IMR-90 (cell line): ENCODE measurements at regions not wholly inside any gene's neighbourhood (a gene's known extent, or its start where the extent isn't known, plus 50 kb on each side); places are given as distances from the start of the nearest gene placed in this dataset.

Experiments
- ATAC-seq: fragments of 200-7000 bp; cut with Tn5 transposase; 2 replicates; pipeline ENCODE4 v1.9.1; 2020; ENCODE audit warnings: low read depth, mild to moderate bottlenecking, moderate library complexity
- BruUV-seq: library from RNA; stranded (reverse); fragments of 400-500 nt; replicated peaks from 2 replicates; lab custom pipeline; 2021; lab: Mats Ljungman, UMichigan
- CTCF ChIA-PET: fragments of 300-600 bp; formaldehyde crosslinking; extraction: SDS; loops from one replicate; lab custom pipeline; 2021; ENCODE audit warnings: antibody characterized with exemption; lab: Yijun Ruan, JAX
- POLR2A ChIA-PET: fragments of 300-600 bp; sonication (Branson Sonifier 250); formaldehyde crosslinking; loops from one replicate; lab custom pipeline; 2022; ENCODE audit warnings: antibody characterized with exemption; ENCODE audit not compliant: unreplicated experiment; lab: Charles Lee
- DNase-seq: peaks from one replicate; pipeline ENCODE4 v3.0.0; 2013
- H2AFZ ChIP-seq: replicated peaks from 2 replicates; pipeline ENCODE3; 2013; ENCODE audit warnings: low read length, mild to moderate bottlenecking; ENCODE audit not compliant: poor library complexity
- H2AK5ac ChIP-seq: 2 replicates; pipeline ENCODE4 v1.6.1; 2013; ENCODE audit warnings: low read depth, low read length, inconsistent platforms
- H2AK9ac ChIP-seq: replicated peaks from 2 replicates; pipeline ENCODE3; 2013; ENCODE audit warnings: mild to moderate bottlenecking, low read depth, low read length, moderate library complexity; ENCODE audit not compliant: poor library complexity
- H2BK120ac ChIP-seq: 2 replicates; pipeline ENCODE4 v1.6.1; 2013; ENCODE audit warnings: low read depth, low read length, inconsistent platforms
- H2BK15ac ChIP-seq: 3 replicates; pipeline ENCODE4 v1.6.1; 2013; ENCODE audit warnings: low read depth, low read length, inconsistent platforms
- H2BK20ac ChIP-seq: 2 replicates; pipeline ENCODE4 v1.6.1; 2013; ENCODE audit warnings: low read depth, mild to moderate bottlenecking, inconsistent platforms, low read length, moderate library complexity
- H2BK5ac ChIP-seq: 2 replicates; pipeline ENCODE4 v1.6.1; 2013; ENCODE audit warnings: mild to moderate bottlenecking, low read depth, low read length, inconsistent platforms; ENCODE audit not compliant: poor library complexity, severe bottlenecking
- H3K14ac ChIP-seq: replicated peaks from 2 replicates; pipeline ENCODE4 v1.6.1; 2013; ENCODE audit warnings: low read depth, low read length, inconsistent platforms
- H3K18ac ChIP-seq: 2 replicates; pipeline ENCODE4 v1.6.1; 2013; ENCODE audit warnings: low read depth, low read length, control low read depth
- H3K23ac ChIP-seq: 2 replicates; pipeline ENCODE4 v1.6.1; 2013; ENCODE audit warnings: low read depth, low read length, inconsistent platforms
- H3K27ac ChIP-seq: 2 replicates; pipeline ENCODE4 v1.5.1; 2013; ENCODE audit warnings: mild to moderate bottlenecking, control low read depth, low read length; ENCODE audit not compliant: insufficient read depth
- H3K27me3 ChIP-seq: 2 replicates; pipeline ENCODE4 v1.6.1; 2013; ENCODE audit warnings: low read length; ENCODE audit not compliant: control insufficient read depth, insufficient read depth
- H3K36me3 ChIP-seq: 2 replicates; pipeline ENCODE4 v1.6.1; 2013; ENCODE audit warnings: low read length, mixed read lengths; ENCODE audit not compliant: control insufficient read depth, insufficient read depth
- H3K4ac ChIP-seq: 2 replicates; pipeline ENCODE4 v1.6.1; 2013; ENCODE audit warnings: low read depth, low read length, inconsistent platforms
- H3K4me1 ChIP-seq: 2 replicates; pipeline ENCODE4 v1.6.1; 2013; ENCODE audit warnings: low read length, mixed read lengths; ENCODE audit not compliant: control insufficient read depth, insufficient read depth
- H3K4me2 ChIP-seq: 2 replicates; pipeline ENCODE4 v1.6.1; 2013; ENCODE audit warnings: low read depth, mild to moderate bottlenecking, control low read depth, low read length, moderate library complexity
- H3K4me3 ChIP-seq: 2 replicates; pipeline ENCODE4 v1.5.1; 2013; ENCODE audit warnings: low read depth, mild to moderate bottlenecking, control low read depth, low read length, moderate library complexity; ENCODE audit not compliant: insufficient read depth
- H3K56ac ChIP-seq: 2 replicates; pipeline ENCODE4 v1.6.1; 2013; ENCODE audit warnings: low read length, inconsistent platforms; ENCODE audit not compliant: insufficient read depth; ENCODE audit errors: extremely low read depth
- H3K79me1 ChIP-seq, 2 experiments: 2 replicates each; pipeline ENCODE4 v1.6.1; 2013; ENCODE audit warnings: low read length in 2 of 2, inconsistent platforms in 1 of 2, low read depth in 1 of 2
- H3K9ac ChIP-seq: 2 replicates; pipeline ENCODE4 v1.6.1; 2013; ENCODE audit warnings: low read depth, low read length, control low read depth
- H3K9me1 ChIP-seq: 2 replicates; pipeline ENCODE4 v1.6.1; 2013; ENCODE audit warnings: low read length, inconsistent platforms; ENCODE audit not compliant: insufficient read depth
- H3K9me3 ChIP-seq: 2 replicates; pipeline ENCODE4 v1.6.1; 2013; ENCODE audit warnings: low read length; ENCODE audit not compliant: control insufficient read depth, insufficient read depth
- H4K20me1 ChIP-seq: 2 replicates; pipeline ENCODE4 v1.6.1; 2013; ENCODE audit warnings: low read length, inconsistent platforms; ENCODE audit not compliant: insufficient read depth
- H4K5ac ChIP-seq: 2 replicates; pipeline ENCODE4 v1.6.1; 2013; ENCODE audit warnings: mild to moderate bottlenecking, low read depth, low read length, control low read depth
- H4K8ac ChIP-seq, 2 experiments: 2 replicates each; pipeline ENCODE4 v1.6.1; 2013; ENCODE audit warnings: low read depth in 2 of 2, low read length in 2 of 2, control low read depth in 1 of 2, inconsistent platforms in 1 of 2
- H4K91ac ChIP-seq: 2 replicates; pipeline ENCODE4 v1.6.1; 2013; ENCODE audit warnings: low read depth, low read length, inconsistent platforms; ENCODE audit not compliant: insufficient read depth
- CHD1 ChIP-seq: IDR thresholded peaks from 2 replicates; pipeline ENCODE4 v1.6.1; 2012; ENCODE audit warnings: low read depth, low read length, improper control_type of control experiment
- MAFK ChIP-seq: IDR thresholded peaks from 2 replicates; pipeline ENCODE4 v1.6.1; 2012; ENCODE audit warnings: low read depth, low read length, improper control_type of control experiment
- MAZ ChIP-seq: IDR thresholded peaks from 2 replicates; pipeline ENCODE4 v1.6.1; 2012; ENCODE audit warnings: low read depth, mild to moderate bottlenecking, low read length, improper control_type of control experiment, moderate library complexity, borderline replicate concordance
- MXI1 ChIP-seq: IDR thresholded peaks from 2 replicates; pipeline ENCODE4 v1.6.1; 2012; ENCODE audit warnings: low read depth, mild to moderate bottlenecking, low read length, moderate library complexity, borderline replicate concordance
- RAD21 ChIP-seq: IDR thresholded peaks from 2 replicates; pipeline ENCODE4 v1.6.1; 2012; ENCODE audit warnings: low read length, improper control_type of control experiment
- WGBS, 2 experiments: methylation state at CpG; one replicate each; pipeline versions ENCODE4 v1.1.5 to v1.1.7; 2013; ENCODE audit warnings: missing lambda C conversion rate in 2 of 2; ENCODE audit not compliant: insufficient read length in 1 of 2; ENCODE audit errors: extremely low coverage in 2 of 2; 5-methylcytosine and 5-hydroxymethylcytosine counted together
- dilution Hi-C: fragments of 300-500 bp; cut with HindIII; formaldehyde crosslinking; loops from one replicate; pipeline ENCODE4 v1.14.3; 2018; ENCODE audit warnings: low sequenced_read_pairs; ENCODE audit not compliant: unreplicated experiment
- in situ Hi-C: fragments of 300-500 bp; cut with MboI; formaldehyde crosslinking; loops from 3 replicates; pipeline ENCODE4 v1.14.3; 2019; ENCODE audit warnings: low sequenced_read_pairs, inconsistent platforms, mixed read lengths
- intact Hi-C: fragments of 100-400 bp; cut with micrococcal nuclease; formaldehyde crosslinking; loops from 2 replicates; pipeline ENCODE4 v1.10.0; 2022
- TF ChIP-seq, protein P1 (sequence below): conservative IDR thresholded peaks from 2 replicates; pipeline ENCODE4 v1.5.1; 2012; ENCODE audit warnings: mild to moderate bottlenecking, low read depth, low read length, improper control_type of control experiment
- TF ChIP-seq, protein P2 (sequence below): fragments of 150-350 bp; IDR thresholded peaks from 2 replicates; pipeline ENCODE4 v1.6.1; 2016; ENCODE audit warnings: low read depth, mild to moderate bottlenecking, low read length, moderate library complexity, borderline replicate concordance

DNA sequence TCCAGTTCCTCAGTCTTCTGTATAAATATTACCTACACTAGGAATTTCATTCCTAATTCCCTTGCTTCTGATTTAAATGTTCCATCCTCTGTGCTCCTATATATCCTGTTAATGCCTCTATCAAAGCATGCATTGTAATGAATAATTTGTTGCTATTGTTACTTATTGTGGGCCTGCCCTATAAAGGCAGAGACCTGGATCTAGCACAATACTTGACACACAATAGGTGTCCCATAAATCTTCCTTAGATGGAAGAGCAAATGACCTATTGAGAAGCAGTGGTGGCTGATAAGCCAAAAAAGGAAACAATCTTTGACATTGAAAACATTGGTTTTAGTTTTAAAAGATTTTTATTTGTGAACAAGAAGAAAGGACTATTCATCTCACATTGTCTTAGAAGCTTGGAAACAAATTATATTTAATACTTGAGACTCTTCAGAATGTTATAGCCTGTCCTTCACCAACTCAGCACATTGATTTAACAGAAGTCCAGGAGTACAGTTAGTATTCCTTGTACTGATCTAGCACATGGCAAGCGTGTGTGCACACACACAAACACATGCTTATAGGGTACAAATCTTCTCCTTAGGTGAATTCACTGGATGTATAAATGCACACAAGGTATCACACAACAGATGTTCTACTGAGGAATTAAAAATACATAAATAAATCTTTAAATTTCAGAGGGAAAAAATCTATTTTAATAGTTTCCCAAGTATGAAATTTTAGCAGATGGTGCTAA lies 135.9 kb downstream of the DUSP6 start:
- no peak for TF ChIP-seq CHD1
- no peak for TF ChIP-seq MXI1
- TF ChIP-seq RAD21, result no peak
- no peak for TF ChIP-seq MAFK
- TF ChIP-seq, protein P1, sequence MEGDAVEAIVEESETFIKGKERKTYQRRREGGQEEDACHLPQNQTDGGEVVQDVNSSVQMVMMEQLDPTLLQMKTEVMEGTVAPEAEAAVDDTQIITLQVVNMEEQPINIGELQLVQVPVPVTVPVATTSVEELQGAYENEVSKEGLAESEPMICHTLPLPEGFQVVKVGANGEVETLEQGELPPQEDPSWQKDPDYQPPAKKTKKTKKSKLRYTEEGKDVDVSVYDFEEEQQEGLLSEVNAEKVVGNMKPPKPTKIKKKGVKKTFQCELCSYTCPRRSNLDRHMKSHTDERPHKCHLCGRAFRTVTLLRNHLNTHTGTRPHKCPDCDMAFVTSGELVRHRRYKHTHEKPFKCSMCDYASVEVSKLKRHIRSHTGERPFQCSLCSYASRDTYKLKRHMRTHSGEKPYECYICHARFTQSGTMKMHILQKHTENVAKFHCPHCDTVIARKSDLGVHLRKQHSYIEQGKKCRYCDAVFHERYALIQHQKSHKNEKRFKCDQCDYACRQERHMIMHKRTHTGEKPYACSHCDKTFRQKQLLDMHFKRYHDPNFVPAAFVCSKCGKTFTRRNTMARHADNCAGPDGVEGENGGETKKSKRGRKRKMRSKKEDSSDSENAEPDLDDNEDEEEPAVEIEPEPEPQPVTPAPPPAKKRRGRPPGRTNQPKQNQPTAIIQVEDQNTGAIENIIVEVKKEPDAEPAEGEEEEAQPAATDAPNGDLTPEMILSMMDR, result no peak
- no peak for TF ChIP-seq MAZ
- TF ChIP-seq, protein P2, sequence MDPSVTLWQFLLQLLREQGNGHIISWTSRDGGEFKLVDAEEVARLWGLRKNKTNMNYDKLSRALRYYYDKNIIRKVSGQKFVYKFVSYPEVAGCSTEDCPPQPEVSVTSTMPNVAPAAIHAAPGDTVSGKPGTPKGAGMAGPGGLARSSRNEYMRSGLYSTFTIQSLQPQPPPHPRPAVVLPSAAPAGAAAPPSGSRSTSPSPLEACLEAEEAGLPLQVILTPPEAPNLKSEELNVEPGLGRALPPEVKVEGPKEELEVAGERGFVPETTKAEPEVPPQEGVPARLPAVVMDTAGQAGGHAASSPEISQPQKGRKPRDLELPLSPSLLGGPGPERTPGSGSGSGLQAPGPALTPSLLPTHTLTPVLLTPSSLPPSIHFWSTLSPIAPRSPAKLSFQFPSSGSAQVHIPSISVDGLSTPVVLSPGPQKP, result no peak
- Histone ChIP-seq H3K14ac (no peak overlapping the region), H3K4me2 (no peak overlapping the region), H2AK5ac (no peak overlapping the region), H2BK15ac (no peak overlapping the region), H3K4me1 (peaks cover 9% of the 10 kb centered on the region), H4K8ac (no peak overlapping the region), H3K9me3 (no peaks in the 10 kb centered on the region), H2BK20ac (no peak overlapping the region), H2BK5ac (no peak overlapping the region), H4K91ac (no peak overlapping the region), H3K56ac (no peak overlapping the region), H3K27ac (no peak overlapping the region), H3K9me1 (no peaks in the 10 kb centered on the region), H3K79me1 (no peaks in the 10 kb centered on the region), H2AK9ac (no peak overlapping the region), H3K4ac (no peak overlapping the region), H3K27me3 (no peaks in the 10 kb centered on the region), H2AFZ (no peak overlapping the region), H4K5ac (no peak overlapping the region), H3K18ac (no peak overlapping the region), H2BK120ac (no peak overlapping the region), H3K4me3 (no peak overlapping the region), H3K9ac (no peak overlapping the region), H4K20me1 (no peaks in the 10 kb centered on the region), H3K23ac (no peak overlapping the region), H3K36me3 (no peaks in the 10 kb centered on the region)
- ChIA-PET CTCF (no interaction called here), POLR2A (no interaction called here)
- in situ Hi-C loops (no loop called here), dilution Hi-C loops (no loop called here), intact Hi-C loops (no loop called here)
- BruUV-seq, result no TSS peak
- no CpG with 5 or more reads among the region's 1 CpG for whole genome bisulfite sequencing, 2 experiments
- DNase-seq, result no peak
- no peak for ATAC-seq
